ENCODE measurements at regions not wholly inside any gene's neighbourhood (a gene's known extent, or its start where the extent isn't known, plus 50 kb on each side); places are given as distances from the start of the nearest gene placed in this dataset.

DNA sequence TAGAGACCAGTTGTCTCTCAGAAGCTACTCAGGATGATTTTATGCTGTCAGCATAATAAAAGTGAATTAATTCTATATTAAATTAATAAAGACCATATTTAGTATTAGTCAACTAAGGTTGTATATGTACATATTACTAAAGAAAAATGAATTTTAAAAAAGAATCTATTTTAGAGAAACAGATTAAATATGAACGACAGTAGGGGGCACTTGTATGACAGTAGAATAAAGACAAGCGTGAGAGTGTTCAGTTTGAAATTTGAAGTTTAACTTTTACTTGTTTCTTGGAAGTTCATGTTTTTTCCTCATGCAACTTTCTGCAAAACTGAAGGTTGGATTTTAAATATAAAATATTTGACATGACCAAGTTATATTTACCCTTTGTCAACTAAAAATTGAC, 67.9 kb upstream of the MACF1 start:
- DNase-seq (ENCODE audit: low spot score), result no peak

DNA sequence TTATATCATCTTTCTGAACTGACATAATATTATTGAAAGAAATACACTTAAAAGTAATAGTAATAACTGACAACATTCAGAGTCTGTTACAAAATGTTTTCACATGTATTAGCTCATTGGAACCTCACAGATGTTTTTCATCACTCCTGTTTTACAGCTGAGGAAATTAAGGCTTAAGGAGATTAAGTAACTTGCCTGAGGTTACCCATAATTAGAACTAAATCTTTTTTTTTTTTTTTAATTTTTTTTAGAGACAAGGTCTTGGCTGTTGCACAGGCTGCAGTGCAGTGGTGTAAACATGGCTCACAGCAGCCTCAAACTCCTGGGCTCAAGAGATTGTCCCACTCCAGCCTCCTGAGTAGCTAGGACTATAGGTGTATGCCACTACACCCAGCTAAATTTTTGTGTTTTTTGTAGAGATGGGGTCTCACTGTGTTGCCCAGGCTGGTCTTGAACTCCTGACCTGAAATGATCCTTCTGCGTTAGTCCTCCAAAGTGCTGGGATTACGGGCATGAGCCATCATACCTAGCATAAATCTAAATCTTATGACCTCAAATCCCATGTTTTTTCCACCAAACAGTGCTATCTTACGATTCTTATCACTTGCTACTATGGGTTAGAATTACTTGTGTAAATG, 64.7 kb upstream of the MACF1 start:
- DNase-seq (ENCODE audit: low spot score), result no peak

- no peak for DNase-seq (ENCODE audit: low spot score)
Measured at GRCh38 chr1:39141925-39142324, 62.6 kb upstream of the MACF1 start.

- DNase-seq (ENCODE audit: low spot score), result no peak
Measured at GRCh38 chr1:39142401-39143060, 62.0 kb upstream of the MACF1 start.

DNA sequence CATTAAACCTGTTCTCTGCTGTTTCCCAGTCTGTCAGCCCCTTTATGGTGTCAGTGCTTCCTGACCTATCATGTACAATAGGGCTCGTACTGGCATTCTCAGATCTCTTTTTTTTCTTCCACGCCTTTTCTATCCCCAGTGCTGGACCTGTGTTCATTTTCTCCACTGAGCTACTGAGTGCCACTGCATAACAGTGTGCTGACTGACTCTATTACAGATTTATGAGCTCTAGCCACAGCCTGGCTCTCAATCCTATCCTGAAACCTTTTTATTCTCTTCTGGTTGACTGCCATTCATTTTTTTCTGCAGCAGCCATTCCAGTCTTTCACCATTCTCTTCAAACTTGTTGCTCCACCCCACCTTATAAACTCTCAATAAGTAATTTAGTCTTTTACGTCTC, 59.6 kb upstream of the MACF1 start:
- no peak for DNase-seq (ENCODE audit: low spot score)

DNA sequence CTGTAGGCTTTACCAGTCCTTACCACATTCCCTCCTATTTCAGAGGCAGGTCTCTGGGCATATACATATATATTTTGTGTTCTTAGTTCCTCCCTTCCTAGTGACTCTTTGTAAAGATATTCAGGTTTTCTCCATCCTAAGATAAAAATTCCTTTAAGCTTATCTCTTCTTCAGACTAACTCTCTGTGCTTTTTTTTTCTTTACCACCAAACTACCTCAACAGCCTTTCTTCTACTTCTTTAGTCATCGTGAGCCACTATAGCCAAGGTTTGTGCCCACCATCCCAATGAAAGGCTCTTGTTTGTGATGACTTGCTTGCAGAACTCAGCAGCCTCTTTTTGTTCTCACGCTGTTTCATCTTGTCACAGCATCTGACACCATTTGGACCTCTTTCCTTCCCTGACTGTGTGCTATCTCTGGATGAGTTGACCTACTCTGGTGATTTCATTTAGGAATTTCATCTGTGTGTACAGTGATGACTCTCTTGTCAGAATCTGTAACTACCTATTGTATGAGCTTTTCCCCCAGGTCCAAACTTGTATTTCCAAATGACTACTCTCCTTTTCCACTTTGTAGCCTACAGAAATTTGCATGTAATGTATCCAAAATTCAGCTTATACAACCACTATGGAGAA, 59.0 kb upstream of the MACF1 start:
- no peak for DNase-seq (ENCODE audit: low spot score)

DNA sequence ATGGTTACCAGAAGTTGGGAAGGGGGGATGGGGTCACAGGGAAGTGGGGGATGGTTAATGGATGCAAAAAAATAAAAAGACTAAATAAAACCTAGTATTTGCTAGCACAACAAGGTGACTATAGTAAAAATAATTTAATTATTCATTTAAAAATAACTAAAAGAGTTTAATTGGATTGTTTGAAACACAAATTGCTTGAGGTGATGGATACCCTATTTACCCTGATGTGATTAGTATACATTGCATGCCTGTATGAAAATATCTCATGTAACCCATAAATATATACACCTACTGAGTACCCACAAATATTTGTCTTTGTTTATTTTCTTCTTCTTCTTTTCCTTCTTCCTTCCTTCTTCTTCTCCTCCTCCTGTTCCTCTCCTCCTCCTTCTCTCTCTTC, 57.8 kb upstream of the MACF1 start:
- no peak for DNase-seq (ENCODE audit: low spot score)

DNA sequence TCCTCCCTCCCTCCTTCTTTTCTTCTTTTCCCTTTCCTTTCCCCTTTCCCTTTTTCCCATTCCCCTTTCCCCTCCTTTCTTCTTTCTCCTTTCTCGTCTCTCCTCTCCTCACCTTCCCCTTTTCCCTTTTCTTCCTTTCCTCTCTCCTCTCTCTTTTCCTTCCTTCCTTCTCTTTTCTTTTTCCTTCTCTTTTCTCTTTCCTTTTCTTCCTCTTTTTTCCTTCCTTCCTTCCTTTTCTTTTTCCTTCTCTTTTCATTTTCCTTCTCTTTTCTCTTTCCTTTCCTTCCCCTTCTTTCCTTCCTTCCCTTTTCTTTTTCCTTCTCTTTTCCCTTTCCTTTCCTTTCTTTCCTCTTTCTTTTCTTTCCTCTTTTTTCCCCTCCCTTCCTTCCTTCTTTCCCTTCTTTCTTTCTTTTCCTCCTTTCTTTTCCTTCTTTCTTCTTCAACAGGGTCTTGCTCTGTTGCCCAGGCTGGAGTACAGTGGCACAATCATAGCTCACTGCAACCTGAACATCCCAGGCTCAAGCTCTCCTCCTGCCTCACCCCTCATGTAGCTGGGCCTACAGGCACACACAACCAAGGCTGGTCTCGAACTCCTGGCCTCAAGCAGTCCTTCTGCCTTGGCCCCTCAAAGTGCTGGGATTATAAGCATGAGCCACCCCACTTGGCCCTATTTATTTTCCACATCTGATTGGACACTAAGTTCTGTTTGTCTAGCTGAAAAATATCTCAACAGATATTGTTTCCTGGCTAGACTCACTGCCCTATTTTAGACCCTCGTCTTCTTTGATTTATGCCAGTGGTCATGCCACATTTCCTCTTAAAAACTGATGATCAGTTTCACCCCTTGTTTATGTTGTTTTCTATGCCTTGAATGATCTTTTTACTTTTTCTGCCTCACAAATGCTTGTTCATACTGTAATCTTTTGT, 57.1 kb upstream of the MACF1 start:
- no peak for DNase-seq (ENCODE audit: low spot score)

- no peak for DNase-seq (ENCODE audit: low spot score)
Measured at GRCh38 chr1:39148942-39149341, 55.6 kb upstream of the MACF1 start.

- DNase-seq (ENCODE audit: low spot score), result no peak
Measured at GRCh38 chr1:39149509-39149908, 55.0 kb upstream of the MACF1 start.

- DNase-seq (ENCODE audit: low spot score), result no peak
Measured at GRCh38 chr1:39150779-39151178, 53.7 kb upstream of the MACF1 start.

- no peak for DNase-seq (ENCODE audit: low spot score)
Measured at GRCh38 chr1:39151267-39151666, 53.2 kb upstream of the MACF1 start.

DNA sequence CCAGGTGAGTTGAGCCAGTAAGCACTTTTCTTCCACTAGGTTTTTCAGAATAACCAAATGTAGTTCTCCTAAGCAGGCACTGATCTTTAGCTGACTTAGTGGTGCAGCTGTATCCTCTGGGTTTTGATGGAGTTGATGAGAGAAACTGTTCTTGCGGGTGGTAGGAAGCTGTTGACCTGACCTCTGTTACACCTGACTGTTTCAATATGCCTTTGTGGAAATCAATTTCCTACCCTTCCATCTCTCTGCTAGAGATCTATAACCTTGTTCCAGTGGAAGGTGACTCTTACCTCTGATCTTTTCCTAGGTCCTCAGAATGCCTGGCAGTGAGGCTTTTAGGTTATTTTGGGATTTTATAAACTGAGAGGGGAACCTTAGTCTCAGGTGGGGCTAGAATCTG, 51.6 kb upstream of the MACF1 start:
- DNase-seq (ENCODE audit: low spot score), result no peak

GRCh38 chr1:39153684-39154083, 50.8 kb upstream of the MACF1 start:
- no peak for DNase-seq (ENCODE audit: low spot score)

GRCh38 chr1:39154553-39155421, 49.7 kb upstream of the MACF1 start:
- no peak for DNase-seq (ENCODE audit: low spot score)
